Epithelial cell of esophagus (primary cell): ENCODE measurements at regions not wholly inside any gene's neighbourhood (a gene's known extent, or its start where the extent isn't known, plus 50 kb on each side); places are given as distances from the start of the nearest gene placed in this dataset.

ENCODE experiments used
- DNase-seq: peaks from one replicate; pipeline ENCODE4 v3.0.0; 2010; ENCODE audit warnings: low read depth
- H3K4me3 ChIP-seq: 2 replicates; pipeline ENCODE4 v1.5.1; 2011; ENCODE audit warnings: mild to moderate bottlenecking, low read length, control low read depth
- TF ChIP-seq, protein P1 (sequence below): IDR thresholded peaks from 2 replicates; pipeline ENCODE4 v1.5.1; 2011; ENCODE audit warnings: low read depth, mild to moderate bottlenecking, low read length, control low read depth, inconsistent platforms; ENCODE audit not compliant: insufficient read depth; ENCODE audit errors: missing control alignments

DNA sequence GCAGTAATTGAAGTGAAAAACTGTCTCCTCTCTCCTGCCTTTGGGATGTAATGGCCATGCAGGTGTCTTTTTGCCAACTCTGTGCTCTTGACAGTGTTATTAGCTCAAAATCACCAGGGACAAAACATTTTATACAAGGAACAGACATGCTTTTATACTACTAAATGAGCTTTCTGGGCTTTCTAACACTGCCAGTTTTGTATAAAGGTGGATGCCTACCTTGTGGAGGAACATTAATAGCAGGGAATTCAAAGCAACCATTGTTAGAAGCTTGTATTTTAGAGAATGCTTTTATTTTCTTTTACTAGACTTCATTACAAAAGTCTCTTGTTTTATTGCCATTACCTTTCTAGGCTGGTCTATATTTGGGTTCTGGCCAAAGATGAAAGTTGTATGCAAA is 54.7 kb upstream of the ARSJ start:
- no peak for DNase-seq
- TF ChIP-seq, protein P1, sequence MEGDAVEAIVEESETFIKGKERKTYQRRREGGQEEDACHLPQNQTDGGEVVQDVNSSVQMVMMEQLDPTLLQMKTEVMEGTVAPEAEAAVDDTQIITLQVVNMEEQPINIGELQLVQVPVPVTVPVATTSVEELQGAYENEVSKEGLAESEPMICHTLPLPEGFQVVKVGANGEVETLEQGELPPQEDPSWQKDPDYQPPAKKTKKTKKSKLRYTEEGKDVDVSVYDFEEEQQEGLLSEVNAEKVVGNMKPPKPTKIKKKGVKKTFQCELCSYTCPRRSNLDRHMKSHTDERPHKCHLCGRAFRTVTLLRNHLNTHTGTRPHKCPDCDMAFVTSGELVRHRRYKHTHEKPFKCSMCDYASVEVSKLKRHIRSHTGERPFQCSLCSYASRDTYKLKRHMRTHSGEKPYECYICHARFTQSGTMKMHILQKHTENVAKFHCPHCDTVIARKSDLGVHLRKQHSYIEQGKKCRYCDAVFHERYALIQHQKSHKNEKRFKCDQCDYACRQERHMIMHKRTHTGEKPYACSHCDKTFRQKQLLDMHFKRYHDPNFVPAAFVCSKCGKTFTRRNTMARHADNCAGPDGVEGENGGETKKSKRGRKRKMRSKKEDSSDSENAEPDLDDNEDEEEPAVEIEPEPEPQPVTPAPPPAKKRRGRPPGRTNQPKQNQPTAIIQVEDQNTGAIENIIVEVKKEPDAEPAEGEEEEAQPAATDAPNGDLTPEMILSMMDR, result no peak
- no peak overlapping the region for H3K4me3 ChIP-seq

DNA sequence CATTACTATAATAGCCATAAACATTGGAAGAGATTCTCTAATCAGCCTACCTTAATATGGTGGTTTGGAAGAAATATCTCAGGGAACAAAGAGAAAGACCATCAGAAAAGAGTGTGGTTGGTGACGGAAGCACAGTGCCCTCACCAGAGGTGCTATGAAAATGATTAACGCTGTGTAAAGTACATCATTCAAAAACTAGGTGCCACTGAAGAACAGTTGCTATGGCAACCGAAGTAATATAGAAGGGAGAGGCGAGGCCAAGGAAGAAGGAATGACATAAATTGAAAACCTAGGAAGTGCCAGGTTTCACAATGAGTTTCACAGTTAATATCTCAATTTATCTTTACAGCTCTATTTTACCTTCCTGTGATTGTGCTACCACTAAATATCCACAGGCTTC is 57.0 kb upstream of the ARSJ start:
- no peak for DNase-seq
- no peak overlapping the region for H3K4me3 ChIP-seq
- TF ChIP-seq, protein P1, result no peak

DNA sequence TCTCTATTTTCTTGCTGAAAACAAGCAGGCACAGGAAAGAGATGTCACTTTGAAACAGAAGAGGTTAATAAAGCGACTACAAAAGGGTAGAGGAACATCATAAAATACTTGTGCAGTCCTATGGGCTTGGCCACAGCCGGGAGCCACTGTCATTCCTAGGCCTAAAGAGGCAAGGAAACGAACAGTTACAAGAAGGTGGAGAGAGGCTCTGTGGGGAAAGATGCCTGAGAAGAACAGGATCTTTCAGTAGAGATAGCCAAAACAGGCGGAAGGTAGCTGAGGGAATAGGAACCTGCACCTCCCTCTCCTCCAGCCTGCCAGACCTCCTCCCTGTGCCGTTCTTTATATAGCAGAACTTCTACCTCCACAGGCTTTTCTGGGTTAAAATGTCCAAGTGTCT is 57.4 kb upstream of the ARSJ start:
- no peak for DNase-seq
- TF ChIP-seq, protein P1, result no peak
- no peak overlapping the region for H3K4me3 ChIP-seq

DNA sequence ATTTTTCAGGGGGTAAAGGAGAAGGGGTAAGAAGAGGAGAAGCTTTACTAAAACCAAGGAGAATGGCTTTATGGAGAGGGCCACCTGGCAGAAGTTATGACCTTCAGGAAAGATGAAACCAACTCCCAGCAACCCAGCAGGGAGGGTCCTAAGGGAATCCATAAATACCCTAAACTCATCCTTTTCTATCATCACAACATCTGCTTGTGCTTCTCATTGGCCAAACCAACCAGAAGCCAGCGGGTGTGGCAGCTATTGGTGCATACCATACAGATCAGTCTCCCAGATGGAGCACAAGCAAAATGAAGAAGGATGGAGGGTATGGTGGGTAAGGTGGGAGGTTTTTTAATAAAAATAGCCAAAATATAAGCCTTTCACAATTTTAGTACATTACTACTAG is 58.5 kb upstream of the ARSJ start:
- DNase-seq, result no peak
- H3K4me3 ChIP-seq, result no peak overlapping the region
- TF ChIP-seq, protein P1, result no peak

DNA sequence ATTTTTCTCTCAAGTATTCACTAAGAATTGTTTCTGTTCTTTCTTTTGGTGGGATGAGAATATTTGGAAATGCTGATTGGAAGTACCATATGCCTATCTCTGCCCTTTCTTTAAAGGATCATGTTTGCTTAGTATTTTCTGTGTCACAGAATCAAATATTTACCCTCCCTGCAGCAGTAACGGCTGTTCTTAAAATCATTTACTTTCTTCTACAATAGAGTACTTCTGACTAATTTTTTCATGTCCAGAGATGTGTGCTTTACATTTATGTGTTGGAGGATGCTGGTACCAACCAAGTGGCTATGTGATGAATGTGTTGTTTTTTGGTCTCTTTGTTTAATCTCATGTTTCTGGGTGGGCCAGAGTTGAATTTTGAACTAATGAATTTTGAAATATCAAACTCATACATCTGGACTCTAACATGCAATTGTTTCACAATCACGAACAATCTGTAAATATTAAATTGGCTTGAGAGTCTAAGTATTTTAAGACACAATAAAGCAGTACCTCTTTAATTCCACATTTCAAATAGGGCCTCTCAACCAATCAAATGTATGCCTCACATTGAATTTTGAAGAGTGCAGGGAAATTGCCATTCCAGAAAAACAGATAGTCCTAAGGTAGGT is 59.4 kb upstream of the ARSJ start:
- no peak overlapping the region for H3K4me3 ChIP-seq
- TF ChIP-seq, protein P1, result no peak
- DNase-seq, result no peak

DNA sequence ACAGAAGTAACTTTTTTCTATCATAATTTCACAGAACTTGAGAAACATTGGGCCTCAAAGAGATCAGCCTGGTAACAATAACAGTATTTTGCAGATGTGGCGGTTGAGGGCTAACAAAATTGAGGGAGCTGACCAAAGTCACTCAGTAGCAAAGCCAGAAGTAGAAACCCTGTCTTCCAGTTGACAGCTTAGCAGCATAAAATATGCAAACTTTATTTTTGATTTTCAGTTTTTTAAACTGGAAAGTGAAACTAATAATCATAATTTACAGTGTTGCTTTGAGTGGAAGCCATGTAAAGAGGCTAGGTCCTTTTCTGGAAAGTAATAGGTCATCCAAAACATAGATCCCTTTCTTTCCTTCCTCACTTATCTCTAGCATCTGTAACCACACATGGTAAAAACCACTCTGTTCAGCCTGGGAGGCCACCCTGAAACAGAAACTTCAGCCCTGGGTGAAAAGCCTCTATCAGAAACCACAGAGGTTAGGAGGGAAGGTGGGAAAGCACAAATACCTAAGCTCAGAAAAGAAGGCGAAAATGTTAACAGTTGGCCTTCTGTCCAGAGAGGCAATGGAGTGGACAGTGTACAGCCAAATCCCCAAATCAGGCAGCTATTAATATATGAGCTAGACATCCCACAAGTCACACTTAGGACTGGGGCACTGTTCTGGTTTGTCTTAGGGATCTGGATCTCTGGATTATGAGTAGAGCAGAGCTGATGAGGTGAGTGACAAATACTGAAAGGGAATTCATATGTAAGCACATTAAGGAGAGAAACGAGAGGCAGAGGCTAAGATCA is 61.1 kb upstream of the ARSJ start:
- TF ChIP-seq, protein P1, result no peak
- no peak for DNase-seq
- H3K4me3 ChIP-seq, result no peak overlapping the region

DNA sequence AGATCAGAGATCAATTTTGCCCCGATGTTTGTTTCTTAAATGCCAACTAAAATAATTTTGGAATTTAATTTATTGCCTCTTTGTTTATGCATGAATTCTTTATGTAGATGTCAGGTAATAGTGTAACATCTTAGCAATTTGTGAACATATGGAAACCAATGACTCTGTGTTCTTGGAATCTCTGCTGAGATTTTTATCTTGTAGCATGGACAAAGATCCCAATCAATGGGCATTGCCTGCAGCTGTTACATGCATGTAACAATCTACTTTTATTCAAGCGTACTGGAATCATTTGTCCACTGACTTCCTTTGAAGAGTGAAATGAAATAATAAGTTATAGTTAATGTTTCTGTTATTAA is 61.6 kb upstream of the ARSJ start:
- DNase-seq, result no peak
- TF ChIP-seq, protein P1, result no peak

More for the DNA sequence above, 61.6 kb upstream of the ARSJ start:
- no peak overlapping the region for H3K4me3 ChIP-seq
